ENCODE measurements at regions not wholly inside any gene's neighbourhood (a gene's known extent, or its start where the extent isn't known, plus 50 kb on each side); places are given as distances from the start of the nearest gene placed in this dataset.

- ATAC-seq (ENCODE audit: poor library complexity): no peak
- no peaks in the 10 kb centered on the region for H3K36me3 Mint-ChIP-seq (ENCODE audit: low read depth)
- no peak overlapping the region for H3K27ac Mint-ChIP-seq
- no peak overlapping the region for H3K4me3 Mint-ChIP-seq
- H3K4me1 ChIP-seq (ENCODE audit: insufficient read depth, low read length): no peaks in the 10 kb centered on the region
- H3K9me3 Mint-ChIP-seq: no peaks in the 10 kb centered on the region
- intact Hi-C loops (cut with DNase I, micrococcal nuclease): no loop called here
- H3K27me3 ChIP-seq (ENCODE audit: control insufficient read depth in 1 of 2, insufficient read depth in 2 of 2, low read length in 2 of 2): peaks cover 0 to 5% of the 10 kb centered on the region in 2 experiments
- no peaks in the 10 kb centered on the region for H3K27me3 Mint-ChIP-seq
- DNase-seq: no peak
- no peak overlapping the region for H3K4me3 ChIP-seq (ENCODE audit: low read length)
- no peaks in the 10 kb centered on the region for H3K9me3 ChIP-seq (ENCODE audit: control insufficient read depth in 1 of 2, insufficient read depth in 1 of 2, low read length in 2 of 2)
- H3K36me3 ChIP-seq (ENCODE audit: insufficient read depth, low read length): no peaks in the 10 kb centered on the region
- POLR2A ChIA-PET: no interaction called here
- H3K4me1 Mint-ChIP-seq (ENCODE audit: low read depth): no peaks in the 10 kb centered on the region
- CTCF ChIA-PET: no interaction called here
- no peak overlapping the region for H3K27ac ChIP-seq (ENCODE audit: low read depth in 1 of 2, low read length in 2 of 2)
- no peak for TF ChIP-seq CTCF (IDR thresholded peaks at IDR 0.05)
Observed at GRCh38 chr1:208587110-208587509, 342.9 kb upstream of the PLXNA2 start.

- Mint-ChIP-seq H3K4me1 (ENCODE audit: low read depth) (no peaks in the 10 kb centered on the region), H3K4me3 (no peak overlapping the region), H3K36me3 (ENCODE audit: low read depth) (no peaks in the 10 kb centered on the region), H3K27me3 (no peaks in the 10 kb centered on the region), H3K9me3 (no peaks in the 10 kb centered on the region), H3K27ac (no peak overlapping the region)
- Histone ChIP-seq H3K4me1 (ENCODE audit: insufficient read depth, low read length) (no peaks in the 10 kb centered on the region), H3K27me3 (ENCODE audit: control insufficient read depth in 1 of 2, insufficient read depth in 2 of 2, low read length in 2 of 2) (peaks cover 2 to 4% of the 10 kb centered on the region in 2 experiments), H3K27ac (ENCODE audit: low read depth in 1 of 2, low read length in 2 of 2) (no peak overlapping the region), H3K36me3 (ENCODE audit: insufficient read depth, low read length) (no peaks in the 10 kb centered on the region), H3K4me3 (ENCODE audit: low read length) (no peak overlapping the region), H3K9me3 (ENCODE audit: control insufficient read depth in 1 of 2, insufficient read depth in 1 of 2, low read length in 2 of 2) (no peaks in the 10 kb centered on the region)
- intact Hi-C loops (cut with DNase I, micrococcal nuclease): no loop called here
- no peak for TF ChIP-seq CTCF (IDR thresholded peaks at IDR 0.05)
- ChIA-PET CTCF (no interaction called here), POLR2A (no interaction called here)
- no peak for ATAC-seq (ENCODE audit: poor library complexity)
- no peak for DNase-seq
Observed at GRCh38 chr1:208593306-208594006, 349.3 kb upstream of the PLXNA2 start.

GRCh38 chr1:208595236-208595635 is 351.1 kb upstream of the PLXNA2 start:
- TF ChIP-seq CTCF (IDR thresholded peaks at IDR 0.05): no peak
- no peak overlapping the region for H3K27ac ChIP-seq (ENCODE audit: low read depth in 1 of 2, low read length in 2 of 2)
- H3K27me3 ChIP-seq (ENCODE audit: control insufficient read depth in 1 of 2, insufficient read depth in 2 of 2, low read length in 2 of 2): peaks cover 0 to 2% of the 10 kb centered on the region in 2 experiments
- Mint-ChIP-seq H3K4me1 (ENCODE audit: low read depth) (no peaks in the 10 kb centered on the region), H3K36me3 (ENCODE audit: low read depth) (no peaks in the 10 kb centered on the region), H3K4me3 (no peak overlapping the region), H3K27me3 (no peaks in the 10 kb centered on the region), H3K9me3 (no peaks in the 10 kb centered on the region), H3K27ac (no peak overlapping the region)
- no peak overlapping the region for H3K4me3 ChIP-seq (ENCODE audit: low read length)
- intact Hi-C loops (cut with DNase I, micrococcal nuclease): no loop called here
- ChIA-PET CTCF (no interaction called here), POLR2A (no interaction called here)
- no peaks in the 10 kb centered on the region for H3K4me1 ChIP-seq (ENCODE audit: insufficient read depth, low read length)
- H3K9me3 ChIP-seq (ENCODE audit: control insufficient read depth in 1 of 2, insufficient read depth in 1 of 2, low read length in 2 of 2): no peaks in the 10 kb centered on the region
- ATAC-seq (ENCODE audit: poor library complexity) (no peak), DNase-seq (no peak)
- no peaks in the 10 kb centered on the region for H3K36me3 ChIP-seq (ENCODE audit: insufficient read depth, low read length)
